HUES6 (cell line): ENCODE measurements at regions not wholly inside any gene's neighbourhood (a gene's known extent, or its start where the extent isn't known, plus 50 kb on each side); places are given as distances from the start of the nearest gene placed in this dataset.
"Not testable (repeated sequence)": the region's sequence is repeated elsewhere in the genome, so short reads cannot be mapped to it uniquely, and the experiment has no call there.

Experiments
- H3K27ac ChIP-seq: 2 replicates; pipeline ENCODE4 v1.7.0; 2013; ENCODE audit warnings: low read depth, mild to moderate bottlenecking, low read length, inconsistent platforms
- H3K27me3 ChIP-seq: 2 replicates; pipeline ENCODE4 v1.6.1; 2013; ENCODE audit warnings: low read length; ENCODE audit not compliant: control insufficient read depth, insufficient read depth
- H3K36me3 ChIP-seq: 2 replicates; pipeline ENCODE4 v1.6.1; 2013; ENCODE audit warnings: low read length; ENCODE audit not compliant: control insufficient read depth, insufficient read depth
- H3K4me1 ChIP-seq: 2 replicates; pipeline ENCODE4 v1.6.1; 2013; ENCODE audit warnings: low read length; ENCODE audit not compliant: control insufficient read depth, insufficient read depth
- H3K4me3 ChIP-seq: 2 replicates; pipeline ENCODE4 v1.5.1; 2013; ENCODE audit warnings: low read depth, low read length
- H3K9ac ChIP-seq: one replicate; pipeline ENCODE4 v1.6.1; 2013; ENCODE audit warnings: mild to moderate bottlenecking, low read length
- H3K9me3 ChIP-seq: 2 replicates; pipeline ENCODE4 v1.6.1; 2013; ENCODE audit warnings: low read depth, low read length; ENCODE audit not compliant: control insufficient read depth, insufficient read depth

DNA sequence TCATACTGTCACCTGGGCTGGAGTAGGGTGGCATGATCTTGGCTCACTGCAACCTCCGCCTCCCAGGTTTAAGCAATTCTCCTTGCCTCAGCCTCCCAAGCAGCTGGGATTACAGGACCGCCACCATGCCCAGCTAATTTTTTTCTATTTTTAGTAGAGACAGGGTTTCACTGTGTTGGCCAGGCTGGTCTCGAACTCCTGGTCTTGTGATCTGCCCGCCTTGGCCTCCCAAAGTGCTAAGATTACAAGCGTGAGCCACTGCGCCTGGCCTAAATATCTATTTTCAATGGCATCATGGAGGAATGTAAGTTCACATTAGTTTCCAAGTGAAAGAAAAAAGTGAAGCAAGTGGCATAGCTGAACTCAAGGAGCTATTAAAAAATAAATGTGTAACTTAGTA lies 74.8 kb upstream of the EDEM3 start:
- H3K36me3 ChIP-seq, H3K27me3 ChIP-seq: not testable (repeated sequence)
- peaks cover 14% of the 10 kb centered on the region for H3K4me1 ChIP-seq

GRCh38 chr1:184828369-184828717 lies 73.7 kb upstream of the EDEM3 start:
- no peak overlapping the region for H3K4me3 ChIP-seq
- peaks cover 14% of the 10 kb centered on the region for H3K4me1 ChIP-seq
- peak overlapping the region; percentile 37; the same call in 1 of the 2 replicates for H3K27ac ChIP-seq
- no peaks in the 10 kb centered on the region for H3K27me3 ChIP-seq
- H3K36me3 ChIP-seq, result no peaks in the 10 kb centered on the region
- no peaks in the 10 kb centered on the region for H3K9me3 ChIP-seq
- no peak overlapping the region for H3K9ac ChIP-seq

More for the DNA sequence above, 74.8 kb upstream of the EDEM3 start:
- H3K27ac ChIP-seq, H3K9me3 ChIP-seq, H3K4me3 ChIP-seq, H3K9ac ChIP-seq: not testable (repeated sequence)

- Histone ChIP-seq H3K9me3 (no peaks in the 10 kb centered on the region), H3K4me3 (no peak overlapping the region), H3K4me1 (peaks cover 14% of the 10 kb centered on the region), H3K36me3 (no peaks in the 10 kb centered on the region), H3K9ac (no peak overlapping the region), H3K27me3 (no peaks in the 10 kb centered on the region), H3K27ac (peak overlapping the region; percentile 22)
These were observed 73.1 kb upstream of the EDEM3 start for GRCh38 chr1:184827600-184828368.

GRCh38 chr1:184826001-184826400 lies 71.3 kb upstream of the EDEM3 start:
- Histone ChIP-seq H3K27ac (no peak overlapping the region), H3K27me3 (no peaks in the 10 kb centered on the region), H3K36me3 (no peaks in the 10 kb centered on the region), H3K4me3 (no peak overlapping the region), H3K4me1 (peaks cover 14% of the 10 kb centered on the region), H3K9me3 (no peaks in the 10 kb centered on the region), H3K9ac (no peak overlapping the region)

- Histone ChIP-seq H3K4me3 (no peak overlapping the region), H3K27ac (no peak overlapping the region), H3K9me3 (no peaks in the 10 kb centered on the region), H3K27me3 (no peaks in the 10 kb centered on the region), H3K4me1 (peaks cover 14% of the 10 kb centered on the region), H3K36me3 (no peaks in the 10 kb centered on the region), H3K9ac (no peak overlapping the region)
These were observed 70.9 kb upstream of the EDEM3 start for GRCh38 chr1:184825571-184825970.

DNA sequence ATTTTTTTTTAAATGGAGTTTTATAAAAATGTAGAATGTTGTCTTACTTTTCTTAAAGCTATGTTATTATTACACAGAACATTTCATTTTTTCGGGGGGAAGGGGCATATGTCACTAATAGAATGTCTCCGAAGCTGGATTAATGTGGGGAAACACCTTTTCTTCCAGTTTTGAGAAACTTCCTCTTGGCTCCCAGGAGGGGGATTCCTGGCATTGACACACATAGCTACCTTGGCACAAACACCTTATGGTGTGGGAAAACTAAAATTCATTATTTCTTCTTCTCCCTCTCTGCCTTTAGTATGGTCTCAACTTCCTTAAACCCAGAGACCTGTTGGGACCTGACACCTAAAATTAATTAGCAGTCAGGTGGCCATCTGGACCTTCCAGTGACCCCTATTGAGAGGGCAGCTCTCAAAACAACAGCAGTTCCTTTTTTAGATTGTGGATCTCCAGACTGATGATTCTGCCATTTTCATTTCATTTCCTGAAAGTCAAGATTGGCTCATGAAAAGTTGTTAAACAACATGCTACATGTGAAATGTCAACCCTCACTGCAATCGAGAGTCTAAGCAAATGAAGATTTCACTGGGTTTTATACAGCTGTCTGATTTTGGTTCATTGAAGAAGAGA lies 70.1 kb upstream of the EDEM3 start:
- Histone ChIP-seq H3K36me3 (no peaks in the 10 kb centered on the region; the same call in 1 of the 2 replicates), H3K9ac (no peak overlapping the region), H3K4me1 (peaks cover 14% of the 10 kb centered on the region), H3K4me3 (no peak overlapping the region), H3K27me3 (no peaks in the 10 kb centered on the region), H3K27ac (no peak overlapping the region), H3K9me3 (no peaks in the 10 kb centered on the region)

GRCh38 chr1:184823080-184823479 lies 68.4 kb upstream of the EDEM3 start:
- H3K36me3 ChIP-seq, result no peaks in the 10 kb centered on the region; the same call in 1 of the 2 replicates
- no peaks in the 10 kb centered on the region for H3K27me3 ChIP-seq
- no peak overlapping the region for H3K27ac ChIP-seq

DNA sequence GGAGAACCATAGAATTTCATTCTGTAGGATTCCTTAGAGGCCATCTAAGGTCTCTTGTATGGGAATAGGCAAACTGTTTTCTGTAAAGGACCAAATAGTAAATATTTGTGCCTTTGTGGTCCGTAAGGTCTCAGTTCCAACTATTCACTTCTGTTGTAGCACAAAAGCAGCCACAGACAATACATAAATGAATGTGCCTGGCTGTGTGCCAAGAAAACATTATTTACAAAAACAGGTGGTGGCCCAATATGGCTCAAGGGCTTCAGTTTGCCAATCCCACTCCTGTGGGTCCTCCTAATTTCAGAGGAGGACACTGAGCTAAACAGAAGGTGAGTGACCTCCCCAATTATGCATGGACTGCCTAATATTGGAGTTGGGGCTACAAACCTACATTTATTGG lies 67.6 kb upstream of the EDEM3 start:
- no peak overlapping the region for H3K4me3 ChIP-seq
- no peak overlapping the region for H3K9ac ChIP-seq
- no peaks in the 10 kb centered on the region for H3K4me1 ChIP-seq
- H3K27ac ChIP-seq, result no peak overlapping the region
- H3K9me3 ChIP-seq, result no peaks in the 10 kb centered on the region
- no peaks in the 10 kb centered on the region; the same call in 1 of the 2 replicates for H3K36me3 ChIP-seq
- no peaks in the 10 kb centered on the region for H3K27me3 ChIP-seq

More at GRCh38 chr1:184823080-184823479, 68.4 kb upstream of the EDEM3 start:
- no peak overlapping the region for H3K4me3 ChIP-seq
- H3K9ac ChIP-seq, result no peak overlapping the region
- H3K4me1 ChIP-seq, result peaks cover 7% of the 10 kb centered on the region
- no peaks in the 10 kb centered on the region for H3K9me3 ChIP-seq

GRCh38 chr1:184821658-184822057 lies 67.0 kb upstream of the EDEM3 start:
- no peaks in the 10 kb centered on the region for H3K27me3 ChIP-seq
- H3K36me3 ChIP-seq, result no peaks in the 10 kb centered on the region; the same call in 1 of the 2 replicates
- no peak overlapping the region for H3K27ac ChIP-seq
- no peak overlapping the region for H3K4me3 ChIP-seq
- peaks cover 3% of the 10 kb centered on the region for H3K9me3 ChIP-seq
- no peak overlapping the region for H3K9ac ChIP-seq
- H3K4me1 ChIP-seq, result no peaks in the 10 kb centered on the region

- no peak overlapping the region for H3K4me3 ChIP-seq
- H3K9ac ChIP-seq, result no peak overlapping the region
- H3K36me3 ChIP-seq, result no peaks in the 10 kb centered on the region; the same call in 1 of the 2 replicates
- peaks cover 3% of the 10 kb centered on the region for H3K9me3 ChIP-seq
- H3K4me1 ChIP-seq, result no peaks in the 10 kb centered on the region
- no peak overlapping the region for H3K27ac ChIP-seq
- H3K27me3 ChIP-seq, result no peaks in the 10 kb centered on the region
These were observed 66.3 kb upstream of the EDEM3 start for GRCh38 chr1:184820956-184821355.

GRCh38 chr1:184820218-184820750 lies 65.6 kb upstream of the EDEM3 start:
- Histone ChIP-seq H3K9me3 (peaks cover 7% of the 10 kb centered on the region), H3K4me1 (no peaks in the 10 kb centered on the region), H3K36me3 (no peaks in the 10 kb centered on the region; the same call in 1 of the 2 replicates), H3K4me3 (no peak overlapping the region), H3K27me3 (no peaks in the 10 kb centered on the region), H3K27ac (no peak overlapping the region), H3K9ac (no peak overlapping the region)
